Ammon's horn (tissue), 1 donor: ENCODE measurements at regions not wholly inside any gene's neighbourhood (a gene's known extent, or its start where the extent isn't known, plus 50 kb on each side); places are given as distances from the start of the nearest gene placed in this dataset.
A peak's percentile ranks its signal among the peaks of the same experiment; 100 is the strongest.

ENCODE experiments used
- DNase-seq: peaks from one replicate; pipeline ENCODE4 v3.0.0-alpha.2; 2016; ENCODE audit warnings: low spot score

GRCh38 chr14:101215927-101216326, 312.4 kb upstream of the RTL1 start:
- DNase-seq, result no peak

- DNase-seq, result no peak
Observed at GRCh38 chr14:101216366-101217079, 313.0 kb upstream of the RTL1 start.

GRCh38 chr14:101217080-101217463, 313.6 kb upstream of the RTL1 start:
- DNase-seq, result no peak

GRCh38 chr14:101217616-101218371, 314.3 kb upstream of the RTL1 start:
- no peak for DNase-seq

- DNase-seq, result no peak
Observed at GRCh38 chr14:101219896-101220703, 316.6 kb upstream of the RTL1 start.

GRCh38 chr14:101220921-101221510, 317.5 kb upstream of the RTL1 start:
- no peak for DNase-seq

GRCh38 chr14:101221549-101222160, 318.1 kb upstream of the RTL1 start:
- DNase-seq, result no peak

- no peak for DNase-seq
Observed at GRCh38 chr14:101222362-101223070, 319.0 kb upstream of the RTL1 start.

- DNase-seq, result peak; percentile 20
Observed at GRCh38 chr14:101223127-101223526, 319.6 kb upstream of the RTL1 start.

GRCh38 chr14:101223561-101224162, 320.1 kb upstream of the RTL1 start:
- DNase-seq, result peak; percentile 1

- peak; percentile 1 for DNase-seq
Observed at GRCh38 chr14:101224356-101225156, 321.0 kb upstream of the RTL1 start.

GRCh38 chr14:101225157-101226152, 321.9 kb upstream of the RTL1 start:
- DNase-seq, result peak; percentile 1

GRCh38 chr14:101226265-101226602, 322.7 kb upstream of the RTL1 start:
- no peak for DNase-seq

GRCh38 chr14:101226603-101227425, 323.3 kb upstream of the RTL1 start:
- DNase-seq, result peak; percentile 1

GRCh38 chr14:101227611-101228594, 324.4 kb upstream of the RTL1 start:
- no peak for DNase-seq

- no peak for DNase-seq
Observed at GRCh38 chr14:101228949-101229541, 325.5 kb upstream of the RTL1 start.
